ENCODE measurements at regions not wholly inside any gene's neighbourhood (a gene's known extent, or its start where the extent isn't known, plus 50 kb on each side); places are given as distances from the start of the nearest gene placed in this dataset.

DNA sequence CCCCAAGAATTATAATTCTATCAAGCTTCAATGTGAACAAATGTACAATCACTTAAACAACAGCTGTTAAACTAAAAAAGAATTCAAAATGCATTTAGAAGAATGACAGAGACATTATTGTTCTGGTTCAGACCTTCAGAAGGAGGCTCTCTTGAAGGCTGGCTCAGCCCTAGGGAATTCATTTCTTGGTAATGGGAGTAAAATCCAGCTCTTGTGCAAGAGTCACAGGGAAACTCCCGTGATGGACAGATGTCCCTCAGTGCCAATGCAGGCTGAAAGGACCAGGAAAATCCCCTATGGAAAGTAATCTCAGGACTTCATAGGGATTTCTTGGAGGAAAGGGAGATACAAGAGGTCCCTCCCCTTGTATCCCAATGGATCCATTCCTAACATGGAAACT, 149.9 kb upstream of the STT3B start:
- H3K9me3 Mint-ChIP-seq: no peaks in the 10 kb centered on the region
- H3K27ac Mint-ChIP-seq: no peak overlapping the region
- no peaks in the 10 kb centered on the region for H3K36me3 Mint-ChIP-seq
- DNase-seq (ENCODE audit: low spot score) (no peak), ATAC-seq (no peak)
- no peaks in the 10 kb centered on the region for H3K27me3 Mint-ChIP-seq
- no peak overlapping the region for H3K4me3 Mint-ChIP-seq
- no peaks in the 10 kb centered on the region for H3K4me1 Mint-ChIP-seq (ENCODE audit: low read depth in 2 of 2)

DNA sequence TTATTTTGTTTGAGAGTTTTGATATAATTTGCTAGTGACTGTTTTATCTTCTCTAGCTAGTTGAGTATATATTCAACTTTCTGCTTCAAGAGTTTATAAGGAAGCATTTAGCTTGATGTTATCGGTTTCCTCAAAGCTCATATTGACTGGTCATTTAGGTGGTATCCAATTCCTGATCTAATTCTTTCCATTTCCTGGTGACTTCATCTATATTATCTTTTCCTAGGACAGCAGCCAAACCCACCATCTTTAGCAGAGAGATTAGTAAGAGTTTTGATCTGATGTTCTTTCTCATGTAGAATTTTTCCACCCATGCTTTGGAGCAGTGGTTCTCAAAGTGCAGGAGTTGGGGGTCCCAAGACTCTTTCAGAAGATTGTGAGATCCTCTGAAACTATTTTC, 148.6 kb upstream of the STT3B start:
- Mint-ChIP-seq H3K4me3 (no peak overlapping the region), H3K9me3 (no peaks in the 10 kb centered on the region), H3K4me1 (ENCODE audit: low read depth in 2 of 2) (no peaks in the 10 kb centered on the region), H3K36me3 (no peaks in the 10 kb centered on the region), H3K27ac (no peak overlapping the region), H3K27me3 (no peaks in the 10 kb centered on the region)
- no peak for DNase-seq (ENCODE audit: low spot score)
- no peak for ATAC-seq

DNA sequence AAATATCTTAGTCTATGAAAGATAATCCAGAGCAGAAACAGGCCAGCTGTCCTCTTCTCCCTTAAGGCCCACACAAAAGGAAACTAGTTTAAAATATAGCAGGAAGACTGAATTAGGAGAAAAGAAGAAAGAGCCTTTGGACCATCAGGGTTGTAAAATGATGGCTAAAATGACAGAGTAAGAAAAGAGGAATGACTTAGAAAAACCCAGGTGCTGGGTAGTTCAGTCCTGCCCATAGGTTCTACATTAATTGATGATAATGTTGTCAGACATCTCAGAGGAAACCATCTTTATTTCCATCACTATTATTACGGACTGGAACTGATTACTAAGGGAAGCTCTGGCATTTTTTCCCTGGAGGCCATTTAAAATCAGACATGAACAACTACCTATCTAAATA, 142.8 kb upstream of the STT3B start:
- Mint-ChIP-seq H3K9me3 (no peaks in the 10 kb centered on the region), H3K27ac (no peak overlapping the region), H3K27me3 (peaks cover 9 to 16% of the 10 kb centered on the region in 2 donors), H3K4me3 (no peak overlapping the region), H3K36me3 (peaks cover 5% of the 10 kb centered on the region), H3K4me1 (ENCODE audit: low read depth in 2 of 2) (no peaks in the 10 kb centered on the region)
- DNase-seq (ENCODE audit: low spot score) (no peak), ATAC-seq (no peak)

DNA sequence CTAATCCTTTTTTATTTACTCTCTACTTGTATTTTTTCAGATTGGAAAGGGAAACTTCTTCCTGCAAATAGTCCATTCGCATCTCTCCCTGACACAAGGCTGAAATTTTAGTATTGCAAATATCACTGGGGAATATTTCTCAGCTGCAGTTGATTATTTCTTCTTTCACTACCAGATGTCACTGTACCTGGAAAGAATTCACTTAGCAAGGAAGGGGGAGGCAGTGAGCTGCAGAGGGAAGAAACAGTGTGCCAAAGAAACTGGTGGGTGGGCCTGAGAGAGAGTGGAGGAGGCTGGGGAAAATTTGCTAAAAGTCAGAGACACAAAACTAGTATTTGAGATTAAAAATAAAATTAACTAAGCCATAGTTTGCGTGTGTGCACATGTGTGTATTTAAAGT, 142.3 kb upstream of the STT3B start:
- Mint-ChIP-seq H3K4me1 (ENCODE audit: low read depth in 2 of 2) (no peaks in the 10 kb centered on the region), H3K4me3 (no peak overlapping the region), H3K27me3 (peaks cover 9 to 16% of the 10 kb centered on the region in 2 donors), H3K27ac (no peak overlapping the region), H3K9me3 (no peaks in the 10 kb centered on the region), H3K36me3 (peaks cover 5% of the 10 kb centered on the region)
- ATAC-seq (no peak), DNase-seq (ENCODE audit: low spot score) (no peak)

DNA sequence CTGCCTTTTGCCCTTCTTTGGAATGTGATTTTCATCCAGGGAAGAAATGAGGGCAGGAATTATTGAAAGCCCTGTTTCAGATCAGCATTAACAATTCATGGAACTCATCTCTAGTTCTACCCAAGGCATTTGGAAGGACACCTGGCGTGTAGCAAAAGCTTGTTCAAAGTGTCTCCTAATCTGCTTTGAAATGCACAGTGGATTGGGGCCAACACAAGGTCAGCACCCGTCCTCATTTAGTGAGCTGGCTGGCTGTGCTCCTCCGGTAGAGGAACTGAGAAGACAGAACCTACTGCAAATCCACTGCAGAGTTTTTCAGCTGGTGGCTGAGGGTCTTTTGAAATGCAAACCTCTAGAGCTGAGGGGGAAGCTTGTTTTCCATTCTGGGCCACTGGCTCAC, 141.6 kb upstream of the STT3B start:
- no peak overlapping the region for H3K4me3 Mint-ChIP-seq
- peaks cover 5% of the 10 kb centered on the region for H3K36me3 Mint-ChIP-seq
- no peak overlapping the region for H3K27ac Mint-ChIP-seq
- H3K4me1 Mint-ChIP-seq (ENCODE audit: low read depth in 2 of 2): no peaks in the 10 kb centered on the region
- peaks cover 9 to 16% of the 10 kb centered on the region in 2 donors for H3K27me3 Mint-ChIP-seq
- DNase-seq (ENCODE audit: low spot score) (no peak), ATAC-seq (no peak)
- no peaks in the 10 kb centered on the region for H3K9me3 Mint-ChIP-seq

DNA sequence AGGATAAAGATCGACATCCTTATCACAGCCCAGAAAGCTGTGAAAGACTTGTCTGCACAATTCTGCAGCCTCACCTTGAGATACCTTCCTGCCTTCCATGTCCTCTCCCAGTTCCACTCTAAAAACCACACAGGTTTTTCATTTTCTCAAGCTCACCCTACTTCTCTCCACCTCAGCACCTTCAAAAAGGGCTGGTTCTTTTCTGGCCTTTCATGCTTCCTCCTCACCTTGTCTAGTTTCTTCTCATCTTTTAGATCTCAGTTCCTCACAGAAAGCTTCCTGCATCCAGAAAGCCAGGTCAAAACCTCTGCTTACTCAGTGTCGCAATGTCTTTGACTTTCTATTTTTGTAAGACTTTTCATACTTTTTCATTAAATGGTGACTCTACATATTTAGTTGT, 140.2 kb upstream of the STT3B start:
- H3K4me1 Mint-ChIP-seq (ENCODE audit: low read depth in 2 of 2): no peaks in the 10 kb centered on the region
- peaks cover 9 to 16% of the 10 kb centered on the region in 2 donors for H3K27me3 Mint-ChIP-seq
- H3K4me3 Mint-ChIP-seq: no peak overlapping the region
- no peak for ATAC-seq
- H3K9me3 Mint-ChIP-seq: no peaks in the 10 kb centered on the region
- no peak overlapping the region for H3K27ac Mint-ChIP-seq
- H3K36me3 Mint-ChIP-seq: peaks cover 5% of the 10 kb centered on the region
- DNase-seq (ENCODE audit: low spot score): no peak

DNA sequence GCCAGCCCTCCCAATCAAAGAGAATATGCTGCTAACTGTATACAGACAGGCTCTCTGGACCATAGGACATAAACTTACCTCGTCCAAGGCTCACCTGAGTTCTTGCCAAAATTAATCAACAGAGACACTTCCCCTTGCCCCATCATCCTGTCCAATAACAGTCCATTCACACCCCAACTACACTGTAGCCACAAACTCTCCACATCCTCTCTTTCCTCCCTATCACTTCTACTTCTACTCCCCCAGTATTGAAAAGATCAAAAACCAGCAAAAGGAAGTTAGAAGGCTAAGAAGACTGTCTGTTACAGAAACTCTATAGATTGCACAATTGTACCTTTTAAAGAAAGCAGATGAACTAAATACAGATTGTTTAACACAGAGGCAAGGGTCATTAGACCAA, 133.5 kb upstream of the STT3B start:
- Mint-ChIP-seq H3K4me1 (ENCODE audit: low read depth in 2 of 2) (peaks cover 9 to 24% of the 10 kb centered on the region in 2 donors), H3K36me3 (no peaks in the 10 kb centered on the region), H3K27ac (no peak overlapping the region), H3K4me3 (no peak overlapping the region), H3K27me3 (peaks cover 5 to 25% of the 10 kb centered on the region in 2 donors), H3K9me3 (peaks cover 3% of the 10 kb centered on the region)
- ATAC-seq (peak; percentile 54 to 71), DNase-seq (ENCODE audit: low spot score) (no peak)

DNA sequence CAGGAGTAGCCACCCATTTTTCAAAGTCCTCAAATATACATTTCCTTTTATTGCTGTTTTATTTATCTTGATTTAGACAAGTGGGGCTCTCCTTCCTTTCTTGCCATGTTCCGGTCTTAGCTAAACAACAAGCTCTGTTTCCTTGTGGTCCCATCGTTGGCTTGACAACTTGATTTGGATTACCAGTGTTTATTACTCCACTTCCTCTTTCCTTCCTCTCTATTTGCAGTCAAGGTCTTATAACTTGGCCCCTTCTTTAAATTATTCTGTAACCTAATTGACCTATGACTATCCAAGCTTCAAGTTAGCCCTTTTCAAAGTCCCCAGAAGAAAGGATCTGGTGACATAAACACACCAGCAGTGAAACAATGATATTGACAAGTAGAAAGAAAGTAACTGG, 130.6 kb upstream of the STT3B start:
- DNase-seq (ENCODE audit: low spot score): no peak
- peaks cover 5 to 25% of the 10 kb centered on the region in 2 donors for H3K27me3 Mint-ChIP-seq
- H3K36me3 Mint-ChIP-seq: no peaks in the 10 kb centered on the region
- H3K27ac Mint-ChIP-seq: no peak overlapping the region
- H3K9me3 Mint-ChIP-seq: peaks cover 3% of the 10 kb centered on the region
- ATAC-seq: no peak
- H3K4me1 Mint-ChIP-seq (ENCODE audit: low read depth in 2 of 2): peaks cover 9 to 24% of the 10 kb centered on the region in 2 donors
- no peak overlapping the region for H3K4me3 Mint-ChIP-seq

DNA sequence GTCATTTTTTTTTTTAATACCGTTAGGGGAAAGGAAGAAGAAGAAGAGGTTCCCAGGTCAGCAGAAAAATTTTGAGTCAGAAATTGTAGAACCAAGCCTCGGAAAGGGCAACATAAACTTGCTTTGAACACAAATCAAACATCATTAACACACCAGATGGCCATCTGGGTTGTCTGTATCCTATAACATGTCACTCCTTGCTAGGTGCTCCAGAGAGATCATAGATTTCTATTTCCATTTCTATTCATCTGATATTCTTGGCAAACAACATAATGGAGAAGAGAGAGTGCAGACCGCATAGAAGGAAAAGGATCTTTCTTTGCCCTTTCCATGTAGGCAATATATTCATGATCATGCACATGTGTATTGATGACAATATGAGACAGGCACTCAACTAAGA, 129.5 kb upstream of the STT3B start:
- no peak overlapping the region for H3K27ac Mint-ChIP-seq
- DNase-seq (ENCODE audit: low spot score) (no peak), ATAC-seq (no peak)
- no peaks in the 10 kb centered on the region for H3K36me3 Mint-ChIP-seq
- H3K9me3 Mint-ChIP-seq: peaks cover 3% of the 10 kb centered on the region
- H3K27me3 Mint-ChIP-seq: peaks cover 5 to 25% of the 10 kb centered on the region in 2 donors
- H3K4me3 Mint-ChIP-seq: no peak overlapping the region
- H3K4me1 Mint-ChIP-seq (ENCODE audit: low read depth in 2 of 2): peaks cover 9 to 24% of the 10 kb centered on the region in 2 donors

DNA sequence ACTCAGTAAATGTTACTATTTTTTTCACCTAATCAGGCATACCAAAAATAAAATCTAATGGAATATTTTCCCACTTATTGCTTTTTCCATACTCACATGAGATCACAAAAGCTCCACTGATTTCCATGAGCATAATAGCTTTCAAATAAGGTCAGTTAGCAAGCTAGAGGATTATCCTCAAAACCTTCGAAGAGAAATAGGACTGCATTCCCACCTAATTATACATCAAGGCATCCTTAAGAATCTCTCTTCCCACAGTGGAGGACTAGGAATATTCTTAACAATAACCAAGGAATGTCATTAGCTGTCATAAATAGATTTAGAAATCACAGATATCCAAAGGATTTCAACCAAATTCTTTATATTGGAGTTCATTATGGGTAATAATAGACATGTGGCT, 127.9 kb upstream of the STT3B start:
- peaks cover 3% of the 10 kb centered on the region for H3K9me3 Mint-ChIP-seq
- H3K36me3 Mint-ChIP-seq: no peaks in the 10 kb centered on the region
- H3K4me1 Mint-ChIP-seq (ENCODE audit: low read depth in 2 of 2): peaks cover under 1 to 16% of the 10 kb centered on the region in 2 donors
- ATAC-seq (no peak), DNase-seq (ENCODE audit: low spot score) (no peak)
- no peak overlapping the region for H3K27ac Mint-ChIP-seq
- no peak overlapping the region for H3K4me3 Mint-ChIP-seq
- H3K27me3 Mint-ChIP-seq: peaks cover 5 to 25% of the 10 kb centered on the region in 2 donors

DNA sequence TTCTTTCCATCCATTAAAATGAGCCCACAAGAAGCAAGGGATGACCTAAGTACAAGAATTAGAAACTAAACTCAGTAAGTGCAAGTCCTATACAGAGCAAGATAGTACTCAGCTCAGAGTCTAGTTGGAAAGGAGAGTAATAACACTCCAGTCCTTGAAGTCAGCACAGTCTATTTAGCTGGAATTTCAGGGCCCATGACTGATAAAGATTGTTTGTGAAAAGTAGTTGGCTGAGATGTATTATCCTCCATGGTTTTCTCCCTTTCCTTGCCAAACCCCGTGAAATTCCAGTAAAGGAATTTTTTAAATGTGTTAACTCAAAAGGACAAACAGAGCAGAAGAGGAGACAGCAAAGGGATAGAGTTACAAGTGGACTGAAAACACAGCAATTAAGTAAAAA, 127.2 kb upstream of the STT3B start:
- H3K9me3 Mint-ChIP-seq: peaks cover 3% of the 10 kb centered on the region
- no peak overlapping the region for H3K4me3 Mint-ChIP-seq
- no peaks in the 10 kb centered on the region for H3K36me3 Mint-ChIP-seq
- H3K27ac Mint-ChIP-seq: no peak overlapping the region
- no peak for DNase-seq (ENCODE audit: low spot score)
- ATAC-seq: no peak
- peaks cover 7 to 25% of the 10 kb centered on the region in 2 donors for H3K27me3 Mint-ChIP-seq
- peaks cover 0 to 13% of the 10 kb centered on the region in 2 donors for H3K4me1 Mint-ChIP-seq (ENCODE audit: low read depth in 2 of 2)

DNA sequence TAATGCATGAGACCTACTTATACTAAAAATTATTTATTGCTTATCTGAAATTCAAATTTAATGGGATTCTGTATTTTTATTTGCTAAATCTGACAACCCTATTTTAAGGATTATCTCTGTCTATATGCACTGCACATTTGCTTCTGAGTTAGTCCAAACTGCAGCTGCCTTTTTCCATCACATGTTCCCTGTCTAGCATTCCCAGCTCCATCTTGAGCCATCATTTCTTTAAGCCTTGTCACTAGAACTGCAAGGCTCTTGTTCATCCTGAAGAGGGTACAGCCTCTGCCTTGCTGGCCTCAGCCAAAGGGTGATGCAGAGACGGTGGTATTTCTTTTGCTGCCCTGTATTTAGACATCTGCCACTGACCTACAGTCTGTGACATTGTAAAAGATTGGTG, 125.8 kb upstream of the STT3B start:
- Mint-ChIP-seq H3K4me1 (ENCODE audit: low read depth in 2 of 2) (peaks cover 0 to 6% of the 10 kb centered on the region in 2 donors), H3K36me3 (no peaks in the 10 kb centered on the region), H3K27ac (no peak overlapping the region), H3K9me3 (no peaks in the 10 kb centered on the region), H3K4me3 (no peak overlapping the region), H3K27me3 (peaks cover 5 to 16% of the 10 kb centered on the region in 2 donors)
- DNase-seq (ENCODE audit: low spot score): no peak
- ATAC-seq: no peak

DNA sequence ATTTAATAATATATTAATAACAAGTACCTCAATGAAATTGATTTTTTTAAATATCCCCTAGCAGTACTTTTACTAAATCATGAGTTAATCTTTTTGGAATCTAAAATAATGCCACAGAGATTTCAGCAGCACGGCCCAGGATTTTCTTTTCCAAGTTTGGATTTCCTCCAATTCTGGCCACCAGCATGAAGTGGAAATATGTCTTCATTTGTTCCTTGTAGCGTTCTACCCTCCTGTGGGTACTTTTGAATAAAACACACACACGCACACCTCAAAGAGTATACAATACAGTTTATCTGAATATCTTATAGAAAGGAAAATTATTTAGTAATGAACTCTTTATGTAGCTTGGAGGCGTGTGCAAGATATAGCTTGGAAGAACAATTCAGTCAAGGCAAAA, 125.1 kb upstream of the STT3B start:
- H3K4me1 Mint-ChIP-seq (ENCODE audit: low read depth in 2 of 2): no peaks in the 10 kb centered on the region
- H3K36me3 Mint-ChIP-seq: no peaks in the 10 kb centered on the region
- ATAC-seq: no peak
- no peak overlapping the region for H3K27ac Mint-ChIP-seq
- no peak for DNase-seq (ENCODE audit: low spot score)
- H3K4me3 Mint-ChIP-seq: no peak overlapping the region
- H3K27me3 Mint-ChIP-seq: peaks cover 3 to 10% of the 10 kb centered on the region in 2 donors
- H3K9me3 Mint-ChIP-seq: no peaks in the 10 kb centered on the region

DNA sequence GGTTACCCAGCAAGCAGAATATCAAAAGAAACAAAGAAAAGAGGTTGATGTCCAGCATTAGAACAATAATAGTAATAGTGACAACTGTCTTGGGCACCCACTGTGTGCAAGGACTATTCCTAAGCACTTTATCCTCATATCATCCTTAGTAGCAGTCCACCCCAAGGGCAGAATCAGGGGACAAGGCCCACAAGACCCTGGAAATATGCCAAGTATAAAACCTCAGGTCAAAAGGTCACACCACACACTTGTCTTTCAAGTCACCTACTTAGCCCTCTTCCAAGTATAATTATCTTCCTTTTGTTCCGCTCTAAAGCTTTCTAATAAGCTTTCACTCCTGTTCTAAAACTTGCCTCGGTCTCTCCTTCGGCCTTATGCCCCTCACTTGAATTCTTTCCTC, 124.0 kb upstream of the STT3B start:
- H3K36me3 Mint-ChIP-seq: no peaks in the 10 kb centered on the region
- H3K4me3 Mint-ChIP-seq: no peak overlapping the region
- H3K4me1 Mint-ChIP-seq (ENCODE audit: low read depth in 2 of 2): no peaks in the 10 kb centered on the region
- no peak for ATAC-seq
- H3K27ac Mint-ChIP-seq: no peak overlapping the region
- peaks cover 2 to 3% of the 10 kb centered on the region in 2 donors for H3K27me3 Mint-ChIP-seq
- DNase-seq (ENCODE audit: low spot score): no peak
- no peaks in the 10 kb centered on the region for H3K9me3 Mint-ChIP-seq

DNA sequence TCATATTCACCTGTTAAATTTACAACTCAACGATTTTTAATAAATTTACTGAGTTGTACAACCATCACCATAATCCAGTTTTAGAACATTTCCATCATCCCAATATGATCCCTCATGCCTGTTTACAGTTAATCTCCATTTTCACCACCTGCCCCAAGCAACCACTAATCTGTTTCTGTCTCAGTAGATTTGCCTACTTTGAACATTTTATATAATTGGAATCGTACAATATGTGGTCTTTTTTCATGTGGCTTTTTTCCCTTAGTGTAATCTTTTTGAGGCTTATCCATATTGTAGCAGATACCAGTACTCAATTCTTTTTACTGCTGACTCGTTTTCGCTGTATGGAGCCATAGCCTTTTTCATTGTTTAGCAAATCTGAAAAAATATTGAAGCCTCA, 123.3 kb upstream of the STT3B start:
- Mint-ChIP-seq H3K4me3 (no peak overlapping the region), H3K4me1 (ENCODE audit: low read depth in 2 of 2) (no peaks in the 10 kb centered on the region), H3K27me3 (peaks cover 0 to 3% of the 10 kb centered on the region in 2 donors), H3K36me3 (no peaks in the 10 kb centered on the region), H3K9me3 (no peaks in the 10 kb centered on the region), H3K27ac (no peak overlapping the region)
- DNase-seq (ENCODE audit: low spot score) (no peak), ATAC-seq (no peak)
